Prostate gland (tissue), 2 donors: ENCODE measurements at regions not wholly inside any gene's neighbourhood (a gene's known extent, or its start where the extent isn't known, plus 50 kb on each side); places are given as distances from the start of the nearest gene placed in this dataset.

Experiments
- CTCF ChIP-seq, 4 experiments: fragments of 200-600 bp in 2 of 4; fragments of 450-650 bp in 2 of 4; sonication (generic) in 2 of 4; IDR thresholded peaks; 1 replicate in 3 of 4; 2 replicates in 1 of 4; pipeline ENCODE4 v1.5.1; 2016 to 2019; ENCODE audit warnings: antibody characterized with exemption in 4 of 4, mild to moderate bottlenecking in 2 of 4, moderate library complexity in 2 of 4
- POLR2A ChIP-seq: fragments of 450-650 bp; IDR thresholded peaks from one replicate; pipeline ENCODE4 v1.6.1; 2016; ENCODE audit warnings: antibody characterized with exemption, mild to moderate bottlenecking

GRCh38 chr4:126859872-126860271, 772.9 kb upstream of the INTU start:
- TF ChIP-seq CTCF (IDR thresholded peaks at IDR 0.05) (no peak), POLR2A (no peak)
